ENCODE measurements at regions not wholly inside any gene's neighbourhood (a gene's known extent, or its start where the extent isn't known, plus 50 kb on each side); places are given as distances from the start of the nearest gene placed in this dataset.
A peak's percentile ranks its signal among the peaks of the same experiment; 100 is the strongest.

DNA sequence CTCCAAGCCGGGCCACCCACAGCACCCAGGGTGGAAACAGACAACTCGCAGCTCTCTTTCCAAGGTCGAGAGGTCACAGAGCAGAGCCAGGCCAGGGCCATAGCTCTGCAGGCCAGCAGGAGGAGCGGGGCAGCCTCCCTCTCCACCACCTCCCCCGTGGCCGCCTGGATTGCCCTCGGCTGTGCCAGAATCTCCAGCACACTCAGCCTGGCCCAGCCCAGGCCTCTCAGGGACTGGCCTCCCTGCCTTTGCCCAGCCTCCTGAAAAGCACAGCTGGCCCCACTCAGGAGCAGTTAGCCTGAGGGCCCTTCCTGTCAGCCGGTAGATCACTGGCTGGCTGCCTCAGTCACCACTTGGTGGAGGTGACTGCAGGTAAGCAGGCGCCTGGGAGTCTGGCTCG lies 85.8 kb upstream of the SEC14L1 start:
- peaks cover 5% of the 10 kb centered on the region for H3K4me1 ChIP-seq (ENCODE audit: control insufficient read depth, insufficient read depth, low read length)
- Mint-ChIP-seq H3K9me3 (no peaks in the 10 kb centered on the region), H3K36me3 (no peaks in the 10 kb centered on the region), H3K27me3 (ENCODE audit: low read depth in 2 of 2) (peaks cover 0 to 9% of the 10 kb centered on the region in 2 donors), H3K4me3 (no peak overlapping the region), H3K4me1 (peaks cover 5% of the 10 kb centered on the region in 2 donors), H3K27ac (no peak overlapping the region)
- no peaks in the 10 kb centered on the region for H3K36me3 ChIP-seq (ENCODE audit: control insufficient read depth, insufficient read depth, low read length)
- H3K27me3 ChIP-seq (ENCODE audit: control insufficient read depth, insufficient read depth, low read length), result no peaks in the 10 kb centered on the region
- no peak overlapping the region for H3K27ac ChIP-seq (ENCODE audit: low read length)
- TF ChIP-seq, protein P1, sequence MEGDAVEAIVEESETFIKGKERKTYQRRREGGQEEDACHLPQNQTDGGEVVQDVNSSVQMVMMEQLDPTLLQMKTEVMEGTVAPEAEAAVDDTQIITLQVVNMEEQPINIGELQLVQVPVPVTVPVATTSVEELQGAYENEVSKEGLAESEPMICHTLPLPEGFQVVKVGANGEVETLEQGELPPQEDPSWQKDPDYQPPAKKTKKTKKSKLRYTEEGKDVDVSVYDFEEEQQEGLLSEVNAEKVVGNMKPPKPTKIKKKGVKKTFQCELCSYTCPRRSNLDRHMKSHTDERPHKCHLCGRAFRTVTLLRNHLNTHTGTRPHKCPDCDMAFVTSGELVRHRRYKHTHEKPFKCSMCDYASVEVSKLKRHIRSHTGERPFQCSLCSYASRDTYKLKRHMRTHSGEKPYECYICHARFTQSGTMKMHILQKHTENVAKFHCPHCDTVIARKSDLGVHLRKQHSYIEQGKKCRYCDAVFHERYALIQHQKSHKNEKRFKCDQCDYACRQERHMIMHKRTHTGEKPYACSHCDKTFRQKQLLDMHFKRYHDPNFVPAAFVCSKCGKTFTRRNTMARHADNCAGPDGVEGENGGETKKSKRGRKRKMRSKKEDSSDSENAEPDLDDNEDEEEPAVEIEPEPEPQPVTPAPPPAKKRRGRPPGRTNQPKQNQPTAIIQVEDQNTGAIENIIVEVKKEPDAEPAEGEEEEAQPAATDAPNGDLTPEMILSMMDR (IDR thresholded peaks at IDR 0.05), result no peak
- no peak for ATAC-seq
- WGBS (ENCODE audit: insufficient coverage), result 78% methylated on average over 10 of the region's 10 CpGs
- no peak overlapping the region for H3K4me3 ChIP-seq (ENCODE audit: low read length)
- intact Hi-C loops (cut with micrococcal nuclease), result no loop called here
- no peak for DNase-seq
- H3K9me3 ChIP-seq (ENCODE audit: control insufficient read depth, insufficient read depth, low read length), result no peaks in the 10 kb centered on the region

DNA sequence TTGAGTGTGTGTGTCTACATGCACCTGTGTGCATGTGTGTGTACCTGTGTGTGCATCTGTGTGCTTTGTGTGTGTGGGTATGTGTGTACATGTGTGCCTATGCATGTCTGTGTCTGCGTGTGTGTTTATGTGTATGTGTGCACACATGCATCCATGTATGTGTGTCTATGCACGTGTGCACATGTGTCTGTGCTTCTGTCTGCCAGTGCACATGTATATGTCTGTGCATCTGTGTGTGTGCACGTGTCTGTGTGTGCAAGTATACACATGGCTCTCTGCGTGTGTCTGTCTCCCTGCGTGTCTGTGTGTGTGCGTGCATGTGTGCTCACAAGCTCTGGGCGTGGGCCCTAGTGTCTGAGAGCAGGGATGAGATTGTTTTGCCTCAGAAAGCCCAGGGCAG lies 85.3 kb upstream of the SEC14L1 start:
- H3K27me3 ChIP-seq (ENCODE audit: control insufficient read depth, insufficient read depth, low read length), result no peaks in the 10 kb centered on the region
- TF ChIP-seq, protein P1 (IDR thresholded peaks at IDR 0.05), result no peak
- Mint-ChIP-seq H3K4me3 (no peak overlapping the region), H3K4me1 (peaks cover 5% of the 10 kb centered on the region in 2 donors), H3K27me3 (ENCODE audit: low read depth in 2 of 2) (peaks cover 0 to 11% of the 10 kb centered on the region in 2 donors), H3K36me3 (no peaks in the 10 kb centered on the region), H3K27ac (no peak overlapping the region), H3K9me3 (no peaks in the 10 kb centered on the region)
- peaks cover 5% of the 10 kb centered on the region for H3K4me1 ChIP-seq (ENCODE audit: control insufficient read depth, insufficient read depth, low read length)
- H3K27ac ChIP-seq (ENCODE audit: low read length), result no peak overlapping the region
- ATAC-seq, result no peak
- H3K36me3 ChIP-seq (ENCODE audit: control insufficient read depth, insufficient read depth, low read length), result no peaks in the 10 kb centered on the region
- peak in 1 of 2 donors; percentile 12 for DNase-seq
- H3K4me3 ChIP-seq (ENCODE audit: low read length), result no peak overlapping the region
- intact Hi-C loops (cut with micrococcal nuclease), result no loop called here
- no peaks in the 10 kb centered on the region for H3K9me3 ChIP-seq (ENCODE audit: control insufficient read depth, insufficient read depth, low read length)
- 90% methylated on average over 7 of the region's 7 CpGs for WGBS (ENCODE audit: insufficient coverage)

DNA sequence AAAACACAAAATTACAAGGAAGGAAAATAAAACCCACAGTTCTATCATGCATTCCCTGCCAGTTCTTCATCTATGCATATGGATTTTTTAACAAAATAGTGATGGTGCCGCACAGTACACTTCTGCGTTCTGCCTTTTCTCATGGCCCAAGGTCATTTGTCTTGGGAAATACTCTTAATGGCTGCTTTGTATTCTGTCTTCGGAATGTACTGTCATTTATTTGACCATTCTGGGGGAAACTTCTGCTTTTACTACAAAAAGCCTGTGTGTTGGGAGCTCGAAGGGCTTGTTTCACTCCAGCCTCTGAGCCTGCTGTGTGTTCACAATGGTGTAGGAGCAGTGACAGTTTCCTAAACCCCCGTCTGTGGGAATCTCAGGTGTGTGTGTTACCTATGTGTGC lies 82.8 kb upstream of the SEC14L1 start:
- TF ChIP-seq, protein P1 (IDR thresholded peaks at IDR 0.05), result no peak
- DNase-seq (no peak), ATAC-seq (no peak)
- intact Hi-C loops (cut with micrococcal nuclease), result no loop called here
- H3K27ac ChIP-seq (ENCODE audit: low read length), result no peak overlapping the region
- H3K9me3 ChIP-seq (ENCODE audit: control insufficient read depth, insufficient read depth, low read length), result no peaks in the 10 kb centered on the region
- H3K36me3 Mint-ChIP-seq, result no peaks in the 10 kb centered on the region
- H3K4me3 ChIP-seq (ENCODE audit: low read length), result no peak overlapping the region
- H3K36me3 ChIP-seq (ENCODE audit: control insufficient read depth, insufficient read depth, low read length), result no peaks in the 10 kb centered on the region
- WGBS (ENCODE audit: insufficient coverage), result 64% methylated on average over 5 of the region's 5 CpGs
- no peak overlapping the region for H3K27ac Mint-ChIP-seq
- peaks cover 5% of the 10 kb centered on the region in 2 donors for H3K4me1 Mint-ChIP-seq
- no peaks in the 10 kb centered on the region for H3K27me3 ChIP-seq (ENCODE audit: control insufficient read depth, insufficient read depth, low read length)
- peaks cover 0 to 11% of the 10 kb centered on the region in 2 donors for H3K27me3 Mint-ChIP-seq (ENCODE audit: low read depth in 2 of 2)
- peaks cover 5% of the 10 kb centered on the region for H3K4me1 ChIP-seq (ENCODE audit: control insufficient read depth, insufficient read depth, low read length)
- no peak overlapping the region for H3K4me3 Mint-ChIP-seq
- no peaks in the 10 kb centered on the region for H3K9me3 Mint-ChIP-seq

DNA sequence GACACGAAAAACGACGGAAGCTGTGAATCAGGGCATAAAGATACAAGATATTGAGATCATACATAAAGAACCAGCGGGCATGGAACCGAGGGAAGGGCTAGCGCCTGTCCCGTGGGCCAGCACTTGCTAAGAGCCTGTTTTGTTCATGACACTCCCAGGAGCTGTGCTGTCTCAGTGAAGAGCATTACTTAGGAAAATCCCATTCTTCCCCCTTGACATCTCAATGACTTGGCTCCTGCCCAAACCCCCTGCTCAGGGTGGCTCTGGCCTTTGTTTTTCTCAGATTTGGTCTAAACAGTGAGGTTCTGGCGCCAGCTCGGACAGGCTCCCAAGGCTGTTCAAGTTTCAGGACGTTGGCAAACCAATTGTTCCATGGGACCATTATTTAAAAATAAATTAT lies 79.1 kb upstream of the SEC14L1 start:
- WGBS (ENCODE audit: insufficient coverage), result 90% methylated on average over 8 of the region's 10 CpGs
- H3K9me3 Mint-ChIP-seq, result no peaks in the 10 kb centered on the region
- H3K36me3 ChIP-seq (ENCODE audit: control insufficient read depth, insufficient read depth, low read length), result no peaks in the 10 kb centered on the region
- no peak overlapping the region for H3K4me3 ChIP-seq (ENCODE audit: low read length)
- peaks cover 2% of the 10 kb centered on the region in 2 donors for H3K4me1 Mint-ChIP-seq
- no peak overlapping the region for H3K27ac ChIP-seq (ENCODE audit: low read length)
- no peaks in the 10 kb centered on the region for H3K27me3 ChIP-seq (ENCODE audit: control insufficient read depth, insufficient read depth, low read length)
- intact Hi-C loops (cut with micrococcal nuclease), result no loop called here
- H3K4me3 Mint-ChIP-seq, result no peak overlapping the region
- no peak for ATAC-seq
- no peaks in the 10 kb centered on the region for H3K36me3 Mint-ChIP-seq
- peaks cover 5 to 12% of the 10 kb centered on the region in 2 donors for H3K27me3 Mint-ChIP-seq (ENCODE audit: low read depth in 2 of 2)
- DNase-seq, result no peak
- TF ChIP-seq, protein P1 (IDR thresholded peaks at IDR 0.05), result no peak
- no peaks in the 10 kb centered on the region for H3K9me3 ChIP-seq (ENCODE audit: control insufficient read depth, insufficient read depth, low read length)
- no peak overlapping the region for H3K27ac Mint-ChIP-seq
- H3K4me1 ChIP-seq (ENCODE audit: control insufficient read depth, insufficient read depth, low read length), result peaks cover 2% of the 10 kb centered on the region

Data from natural killer cell (primary cell).